DMS153 (cell line): ENCODE measurements at regions not wholly inside any gene's neighbourhood (a gene's known extent, or its start where the extent isn't known, plus 50 kb on each side); places are given as distances from the start of the nearest gene placed in this dataset.
A peak's percentile ranks its signal among the peaks of the same experiment; 100 is the strongest.
"Not testable (repeated sequence)": the region's sequence is repeated elsewhere in the genome, so short reads cannot be mapped to it uniquely, and the experiment has no call there.

Experiments
- DNase-seq: peaks from one replicate; lab custom pipeline; 2025; lab: John Stamatoyannopoulos, UW

DNA sequence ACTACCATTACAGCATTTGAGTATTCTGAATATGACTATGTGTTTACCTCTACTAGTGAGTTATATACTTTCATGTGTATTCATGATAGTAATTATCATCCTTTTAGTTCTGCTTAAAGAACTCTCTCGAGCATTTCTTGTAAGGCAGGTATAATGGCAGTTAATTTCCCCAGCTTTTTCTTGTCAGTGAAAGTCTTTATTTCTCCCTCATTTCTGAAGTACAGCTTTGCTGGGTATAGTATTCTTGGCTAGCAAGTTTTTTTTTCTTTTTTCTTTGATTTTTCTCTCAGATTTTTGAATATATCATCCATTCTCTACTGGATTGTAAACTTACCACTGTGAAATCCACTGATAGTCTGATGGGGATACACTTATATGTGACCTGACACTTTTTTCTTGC is 165.9 kb upstream of the ARHGAP5 start:
- no peak for DNase-seq

GRCh38 chr14:31913370-31913769 is 163.7 kb upstream of the ARHGAP5 start:
- no peak for DNase-seq

DNA sequence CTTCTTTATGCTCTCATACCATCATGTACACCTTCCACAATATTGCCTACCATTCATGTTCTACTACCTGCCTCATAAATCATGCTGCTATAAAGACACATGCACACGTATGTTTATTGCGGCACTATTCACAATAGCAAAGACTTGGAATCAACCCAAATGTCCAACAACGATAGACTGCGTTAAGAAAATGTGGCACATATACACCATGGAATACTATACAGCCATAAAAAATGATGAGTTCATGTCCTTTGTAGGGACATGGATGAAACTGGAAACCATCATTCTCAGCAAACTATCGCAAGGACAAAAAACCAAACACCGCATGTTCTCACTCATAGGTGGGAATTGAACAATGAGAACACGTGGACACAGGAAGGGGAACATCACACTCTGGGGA is 158.8 kb upstream of the ARHGAP5 start:
- not testable (repeated sequence) for DNase-seq

GRCh38 chr14:31920001-31920400 is 157.1 kb upstream of the ARHGAP5 start:
- no peak for DNase-seq

DNA sequence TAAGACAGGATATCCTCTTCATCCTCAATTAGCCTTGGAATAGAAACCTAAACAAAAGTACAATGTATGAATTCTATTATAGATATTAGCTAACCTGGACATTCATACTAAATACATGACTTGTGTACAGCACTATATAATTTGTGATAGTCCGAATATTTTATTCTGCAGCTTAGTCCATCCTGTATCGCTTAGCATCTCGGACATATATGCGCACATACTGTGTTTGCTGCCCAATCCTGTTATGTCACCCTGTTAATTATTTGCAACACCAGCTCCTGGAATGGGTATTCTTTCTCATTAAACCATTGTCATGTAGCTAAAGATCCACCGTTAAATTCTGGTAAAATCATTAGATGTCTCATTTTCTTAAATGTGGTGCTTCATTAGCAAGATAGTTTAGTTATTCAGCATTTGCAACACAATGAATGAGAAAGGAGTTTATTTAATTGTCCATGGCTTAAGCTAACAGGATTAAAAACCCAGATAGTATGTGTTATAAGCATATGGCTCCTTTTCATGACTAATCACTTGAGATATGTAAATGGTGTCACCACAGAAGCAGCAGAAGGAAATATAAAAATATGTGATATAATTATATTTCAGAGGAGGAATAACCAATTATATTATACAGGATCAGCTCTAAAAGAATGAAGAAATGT is 156.0 kb upstream of the ARHGAP5 start:
- no peak for DNase-seq

- DNase-seq, result no peak
These were observed 155.4 kb upstream of the ARHGAP5 start for GRCh38 chr14:31921721-31922120.

GRCh38 chr14:31926123-31926522 is 151.0 kb upstream of the ARHGAP5 start:
- DNase-seq, result no peak

DNA sequence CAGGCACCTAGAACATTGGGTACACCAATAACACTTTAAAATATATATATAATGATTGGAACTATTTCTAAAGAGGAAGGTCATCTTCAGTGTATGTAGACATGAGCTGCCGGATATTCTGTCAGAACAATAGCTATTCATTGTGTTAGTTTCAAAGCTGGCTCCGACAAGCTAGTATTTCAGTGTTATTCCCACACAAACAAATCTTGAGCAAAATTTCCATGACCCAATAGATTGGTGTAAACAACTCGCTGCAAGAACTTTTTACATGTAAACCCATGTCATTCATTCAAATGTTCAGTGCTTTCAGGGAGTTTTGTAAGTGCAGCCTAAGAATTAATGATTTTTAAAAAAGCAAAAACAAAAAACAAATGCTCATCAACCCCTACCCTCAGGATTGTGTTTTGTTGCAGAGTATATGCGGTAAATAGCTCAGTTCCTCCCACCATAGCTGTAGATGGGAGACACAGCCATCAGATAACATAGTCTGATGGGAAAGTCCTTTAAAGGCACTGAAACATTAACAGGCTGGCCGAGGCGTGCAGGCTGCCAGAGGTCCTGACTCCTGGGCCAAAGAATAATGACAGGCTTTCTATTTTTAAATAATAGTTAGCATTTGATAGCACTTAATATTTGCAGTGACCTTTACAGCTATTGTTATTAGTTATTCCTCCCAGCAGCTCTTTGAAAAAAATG is 150.3 kb upstream of the ARHGAP5 start:
- DNase-seq, result no peak

DNA sequence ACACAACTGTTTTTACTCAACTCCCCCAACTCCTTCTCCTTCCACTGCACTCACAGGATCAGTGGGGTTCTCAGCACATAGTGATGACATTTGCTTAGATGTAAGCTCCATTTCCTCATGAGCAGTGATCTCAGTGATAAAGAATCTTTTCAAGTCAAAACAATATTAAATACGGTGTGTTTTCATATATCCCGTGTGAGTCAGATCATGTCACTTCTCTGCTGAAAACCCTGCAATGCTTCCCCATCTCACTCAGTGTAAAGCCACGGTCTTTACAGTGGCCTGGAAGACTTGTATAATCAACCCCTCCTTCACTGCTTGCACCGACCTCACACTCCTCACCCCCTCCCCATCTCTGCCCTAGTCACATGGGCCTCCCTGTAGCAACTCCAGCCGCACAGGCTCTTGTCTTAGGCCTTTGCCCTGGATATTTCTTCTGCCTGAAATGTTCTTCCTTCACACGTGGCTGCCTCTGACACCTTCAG is 149.7 kb upstream of the ARHGAP5 start:
- no peak for DNase-seq

DNA sequence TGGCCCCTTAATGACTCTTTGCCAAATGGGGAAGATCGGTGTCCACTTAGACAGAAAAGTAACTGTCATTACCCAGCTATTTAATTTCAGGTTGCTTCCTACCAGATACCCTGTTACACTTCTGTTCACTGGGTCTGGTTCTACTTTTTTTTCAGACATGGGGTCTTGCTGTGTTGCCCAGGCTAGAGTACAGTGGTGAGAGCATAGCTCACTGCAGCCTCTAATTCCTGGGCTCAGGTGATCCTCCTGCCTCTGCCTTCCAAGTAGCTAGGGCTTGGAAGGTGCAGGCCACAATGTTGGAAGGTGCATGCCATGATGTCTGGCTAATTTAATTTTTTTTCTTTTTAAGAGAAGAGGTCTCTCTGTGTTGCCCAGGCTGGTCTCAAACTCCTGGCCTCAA is 147.0 kb upstream of the ARHGAP5 start:
- no peak for DNase-seq

- no peak for DNase-seq
These were observed 146.4 kb upstream of the ARHGAP5 start for GRCh38 chr14:31930493-31931240.

- DNase-seq, result no peak
These were observed 144.4 kb upstream of the ARHGAP5 start for GRCh38 chr14:31932675-31933074.

DNA sequence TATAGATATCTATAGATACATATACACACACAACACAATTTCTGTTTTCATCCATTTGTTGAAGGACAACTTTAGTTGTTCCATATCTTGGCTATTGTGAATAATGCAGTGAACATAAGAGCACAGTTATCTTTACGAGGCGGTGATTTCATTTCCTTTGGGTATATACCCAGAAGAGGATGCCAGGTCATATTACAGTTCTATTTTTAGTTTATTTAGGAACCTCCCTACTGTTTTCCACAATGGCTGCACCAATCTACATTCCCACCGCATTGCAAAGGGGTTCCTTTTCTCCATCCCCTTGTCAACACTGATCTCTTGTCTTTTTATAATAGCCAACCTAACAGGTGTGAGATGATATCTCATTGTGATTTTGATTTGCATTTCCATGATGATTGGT is 143.4 kb upstream of the ARHGAP5 start:
- DNase-seq, result peak; percentile 80

DNA sequence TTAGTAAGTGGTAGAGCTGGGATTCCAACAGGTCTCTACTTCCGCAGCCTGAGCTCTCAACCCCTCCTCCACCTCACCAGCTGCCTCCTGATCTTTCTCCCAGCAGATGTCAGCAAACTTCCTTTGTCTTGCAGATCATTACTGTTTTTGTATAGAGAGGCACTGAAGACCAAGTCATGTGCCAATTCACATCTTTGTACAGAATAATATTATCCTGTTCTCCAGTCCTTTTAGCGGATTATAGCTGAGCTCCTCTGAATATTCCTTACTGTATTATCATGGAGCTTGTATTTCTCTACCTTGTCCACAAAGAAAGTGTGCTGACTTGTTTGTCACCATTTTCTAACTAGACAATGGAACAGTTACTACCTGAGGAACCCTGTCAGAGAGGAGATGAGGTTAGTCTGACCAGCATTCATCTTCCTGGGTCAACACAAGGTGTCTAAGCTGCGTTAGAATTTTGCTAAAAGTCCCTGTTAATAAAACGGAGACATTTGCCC is 142.3 kb upstream of the ARHGAP5 start:
- peak; percentile 87 for DNase-seq

GRCh38 chr14:31935391-31935790 is 141.7 kb upstream of the ARHGAP5 start:
- no peak for DNase-seq

GRCh38 chr14:31936115-31936514 is 141.0 kb upstream of the ARHGAP5 start:
- no peak for DNase-seq

DNA sequence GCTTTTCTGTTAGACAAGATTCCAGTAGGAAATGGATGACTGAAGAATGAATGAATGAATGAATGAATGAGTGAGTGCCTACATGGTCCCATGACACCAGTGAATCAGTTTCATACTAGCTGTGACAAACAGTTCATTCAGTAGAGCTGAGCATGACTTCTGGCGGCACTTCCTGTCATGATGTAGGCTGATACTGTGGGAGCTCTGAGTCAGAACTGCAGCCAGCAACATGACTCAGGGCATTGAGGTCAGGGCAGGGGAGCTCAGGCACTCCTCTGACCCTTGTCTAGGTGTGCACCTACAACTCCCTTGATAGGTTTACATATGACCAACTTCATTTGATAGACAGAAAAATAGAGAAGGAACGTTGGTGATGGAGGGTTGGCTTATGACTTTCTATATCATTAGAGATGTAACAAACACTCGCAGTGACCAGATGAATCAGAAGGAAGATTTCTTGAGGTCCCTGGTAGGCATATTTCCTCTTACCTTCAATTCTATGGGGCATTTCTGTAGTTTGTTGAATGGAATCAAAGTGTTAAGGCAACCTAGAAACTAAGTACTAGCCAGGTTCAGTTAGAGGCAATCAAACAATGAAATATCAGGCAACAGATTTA is 139.3 kb upstream of the ARHGAP5 start:
- DNase-seq, result peak; percentile 44

DNA sequence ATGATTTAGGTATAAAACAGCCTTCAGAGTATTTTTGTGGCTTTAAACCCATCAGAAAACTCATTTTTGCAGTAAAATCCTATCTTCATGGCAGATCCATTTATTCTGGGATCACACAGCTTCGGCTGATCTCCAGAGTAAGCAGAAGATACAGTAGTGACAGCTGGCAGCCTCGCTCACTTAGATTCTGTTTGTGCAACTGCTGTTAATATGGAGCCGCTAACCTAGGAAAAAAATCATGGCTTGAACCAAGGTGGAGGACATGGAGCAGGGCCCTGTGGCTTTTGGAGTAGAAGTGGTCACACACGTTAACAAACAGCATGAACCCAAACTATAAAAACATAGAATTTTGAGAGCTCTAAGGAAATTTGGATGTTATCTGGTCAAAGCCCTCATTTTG is 137.2 kb upstream of the ARHGAP5 start:
- peak; percentile 44 for DNase-seq

GRCh38 chr14:31941487-31941886 is 135.6 kb upstream of the ARHGAP5 start:
- DNase-seq, result no peak

- DNase-seq, result no peak
These were observed 134.8 kb upstream of the ARHGAP5 start for GRCh38 chr14:31942166-31942841.

DNA sequence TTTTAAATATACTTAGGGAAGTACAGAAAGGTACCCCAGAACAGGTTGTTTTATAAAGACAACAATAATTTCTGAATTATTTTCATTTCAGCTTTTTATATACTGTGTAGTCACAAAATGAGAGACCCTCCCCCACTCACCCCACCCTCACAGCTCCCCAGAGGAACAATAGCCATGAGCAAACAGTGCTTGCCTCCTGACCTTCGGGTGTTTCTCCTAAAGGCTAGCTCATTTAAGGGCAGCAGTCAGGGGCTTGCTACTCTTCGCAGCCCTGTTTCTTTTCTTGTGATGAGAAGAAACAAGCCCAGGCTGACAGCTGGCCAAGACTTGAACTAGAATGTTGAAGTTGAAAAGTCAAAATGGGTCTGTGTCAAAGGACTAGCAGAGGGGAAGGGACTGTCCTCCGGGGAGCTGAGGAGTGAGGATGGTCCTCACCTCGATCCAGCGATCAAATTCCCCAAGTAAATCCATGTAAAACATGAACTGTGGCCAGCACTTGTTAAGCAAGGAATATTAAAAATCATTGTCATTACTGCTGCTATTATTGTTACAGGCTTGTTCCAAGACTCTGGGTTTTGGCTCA is 133.8 kb upstream of the ARHGAP5 start:
- DNase-seq, result no peak
